GM10266 (cell line): ENCODE measurements at regions not wholly inside any gene's neighbourhood (a gene's known extent, or its start where the extent isn't known, plus 50 kb on each side); places are given as distances from the start of the nearest gene placed in this dataset.
"Not testable (repeated sequence)": the region's sequence is repeated elsewhere in the genome, so short reads cannot be mapped to it uniquely, and the experiment has no call there.

Experiments used
- DNase-seq: peaks from one replicate; pipeline ENCODE4 v3.0.0; 2012; ENCODE audit errors: extremely low spot score
- TF ChIP-seq, protein P1 (sequence below): IDR thresholded peaks from 2 replicates; pipeline ENCODE4 v1.5.1; 2012; ENCODE audit warnings: mild to moderate bottlenecking, low read depth; ENCODE audit not compliant: control insufficient read depth, insufficient read depth; ENCODE audit errors: missing control alignments

DNA sequence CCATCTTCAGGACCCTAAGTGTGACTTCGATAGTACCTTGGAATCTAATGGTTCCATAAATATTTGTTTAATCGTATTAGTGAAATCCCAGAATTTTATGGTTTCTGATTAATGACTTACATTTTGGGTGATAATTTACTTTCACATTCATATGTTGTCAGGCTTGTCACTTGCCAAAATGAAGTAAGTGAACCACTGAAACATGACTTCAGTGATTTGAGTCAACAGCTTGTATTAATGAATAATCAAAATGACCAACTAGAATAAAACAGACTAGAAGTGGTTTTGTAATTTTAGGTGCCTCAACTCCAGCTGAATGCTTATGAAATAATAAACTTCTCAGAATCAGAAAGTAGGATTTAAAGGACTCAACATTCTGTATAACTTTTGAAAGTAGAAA lies 517.1 kb downstream of the PRKD1 start:
- TF ChIP-seq, protein P1, sequence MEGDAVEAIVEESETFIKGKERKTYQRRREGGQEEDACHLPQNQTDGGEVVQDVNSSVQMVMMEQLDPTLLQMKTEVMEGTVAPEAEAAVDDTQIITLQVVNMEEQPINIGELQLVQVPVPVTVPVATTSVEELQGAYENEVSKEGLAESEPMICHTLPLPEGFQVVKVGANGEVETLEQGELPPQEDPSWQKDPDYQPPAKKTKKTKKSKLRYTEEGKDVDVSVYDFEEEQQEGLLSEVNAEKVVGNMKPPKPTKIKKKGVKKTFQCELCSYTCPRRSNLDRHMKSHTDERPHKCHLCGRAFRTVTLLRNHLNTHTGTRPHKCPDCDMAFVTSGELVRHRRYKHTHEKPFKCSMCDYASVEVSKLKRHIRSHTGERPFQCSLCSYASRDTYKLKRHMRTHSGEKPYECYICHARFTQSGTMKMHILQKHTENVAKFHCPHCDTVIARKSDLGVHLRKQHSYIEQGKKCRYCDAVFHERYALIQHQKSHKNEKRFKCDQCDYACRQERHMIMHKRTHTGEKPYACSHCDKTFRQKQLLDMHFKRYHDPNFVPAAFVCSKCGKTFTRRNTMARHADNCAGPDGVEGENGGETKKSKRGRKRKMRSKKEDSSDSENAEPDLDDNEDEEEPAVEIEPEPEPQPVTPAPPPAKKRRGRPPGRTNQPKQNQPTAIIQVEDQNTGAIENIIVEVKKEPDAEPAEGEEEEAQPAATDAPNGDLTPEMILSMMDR, result no peak
- no peak for DNase-seq

GRCh38 chr14:29414931-29415330 lies 512.7 kb downstream of the PRKD1 start:
- DNase-seq, result not testable (repeated sequence)

- no peak for DNase-seq
- TF ChIP-seq, protein P1, result no peak
Observed at GRCh38 chr14:29419736-29420135, 507.9 kb downstream of the PRKD1 start.

DNA sequence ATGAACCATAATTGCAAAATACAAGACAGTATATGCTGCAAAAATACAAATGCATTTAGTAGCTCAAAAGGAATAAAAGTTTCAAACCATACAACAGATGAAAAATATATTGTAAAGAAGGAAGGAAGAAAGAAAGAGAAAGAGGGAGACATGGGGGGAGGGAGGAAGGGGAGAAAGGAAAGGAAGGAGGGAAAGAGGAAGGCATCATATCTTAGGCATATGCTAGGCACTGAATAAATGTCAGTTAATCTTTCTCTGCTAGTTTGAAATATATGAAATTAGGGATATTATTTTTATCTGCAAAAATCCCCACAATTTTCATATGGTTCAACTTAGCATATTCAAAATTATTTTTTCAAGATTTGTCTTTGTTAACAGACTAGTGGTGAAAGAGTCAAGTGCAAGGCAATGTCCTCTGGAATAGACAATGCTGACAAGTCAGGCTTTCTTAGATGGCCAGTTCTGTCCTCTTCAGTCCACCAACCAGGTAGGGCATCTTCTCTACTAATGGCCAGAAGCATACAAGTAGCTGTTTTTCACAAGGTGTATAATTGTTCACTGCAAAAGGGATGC lies 506.4 kb downstream of the PRKD1 start:
- TF ChIP-seq, protein P1, result no peak
- DNase-seq, result no peak

GRCh38 chr14:29425705-29426482 lies 501.8 kb downstream of the PRKD1 start:
- DNase-seq, result no peak
- TF ChIP-seq, protein P1, result no peak

- no peak for DNase-seq
- TF ChIP-seq, protein P1, result no peak
Observed at GRCh38 chr14:29442696-29443095, 485.0 kb downstream of the PRKD1 start.

- no peak for DNase-seq
- TF ChIP-seq, protein P1, result no peak
Observed at GRCh38 chr14:29444216-29444615, 483.4 kb downstream of the PRKD1 start.
